HG03159 (cell line): ENCODE measurements at regions not wholly inside any gene's neighbourhood (a gene's known extent, or its start where the extent isn't known, plus 50 kb on each side); places are given as distances from the start of the nearest gene placed in this dataset.
A peak's percentile ranks its signal among the peaks of the same experiment; 100 is the strongest.
"Not testable (repeated sequence)": the region's sequence is repeated elsewhere in the genome, so short reads cannot be mapped to it uniquely, and the experiment has no call there.

ENCODE experiments used
- ATAC-seq: cut with Tn5 transposase; IDR thresholded peaks from one replicate; pipeline ENCODE4 v1.9.1; 2021; ENCODE audit warnings: mild to moderate bottlenecking, moderate library complexity; ENCODE audit not compliant: unreplicated experiment

GRCh38 chr21:15422783-15423182 is 307.0 kb upstream of the USP25 start:
- ATAC-seq: no peak

DNA sequence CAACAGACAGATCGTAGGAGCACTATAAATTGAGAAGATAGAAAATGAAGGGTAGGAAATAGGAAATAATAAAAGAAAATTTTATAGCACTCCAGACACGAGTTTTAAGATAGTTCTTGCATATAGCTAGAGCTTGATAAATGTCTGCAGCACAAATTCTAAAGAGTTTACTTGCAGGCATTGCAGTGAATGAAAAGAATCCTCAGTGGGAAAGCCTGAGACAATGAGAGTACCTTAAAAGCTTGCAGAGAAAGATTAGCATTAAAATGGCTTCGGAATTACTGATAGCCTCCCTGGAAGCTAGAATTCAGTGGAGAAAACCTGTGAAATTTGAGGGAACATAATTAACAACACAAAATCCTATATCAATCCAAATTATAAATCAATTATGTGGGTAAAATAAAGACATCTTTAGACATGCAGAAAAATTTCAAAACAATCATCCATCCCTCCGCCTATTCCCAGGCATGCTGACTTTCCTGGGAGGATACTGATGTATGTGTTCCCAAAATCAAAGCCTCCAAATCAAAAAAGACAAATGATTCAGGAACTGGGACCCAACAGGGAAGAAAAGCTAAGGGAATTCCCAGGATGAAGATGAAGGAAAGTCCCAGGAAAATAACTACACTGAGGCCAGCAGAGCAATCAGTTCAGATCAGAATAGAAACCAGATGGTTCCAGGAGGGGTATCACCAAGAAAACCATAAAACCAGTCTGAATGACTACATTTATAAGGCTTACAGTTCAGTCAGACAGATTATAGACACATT is 305.9 kb upstream of the USP25 start:
- no peak for ATAC-seq

DNA sequence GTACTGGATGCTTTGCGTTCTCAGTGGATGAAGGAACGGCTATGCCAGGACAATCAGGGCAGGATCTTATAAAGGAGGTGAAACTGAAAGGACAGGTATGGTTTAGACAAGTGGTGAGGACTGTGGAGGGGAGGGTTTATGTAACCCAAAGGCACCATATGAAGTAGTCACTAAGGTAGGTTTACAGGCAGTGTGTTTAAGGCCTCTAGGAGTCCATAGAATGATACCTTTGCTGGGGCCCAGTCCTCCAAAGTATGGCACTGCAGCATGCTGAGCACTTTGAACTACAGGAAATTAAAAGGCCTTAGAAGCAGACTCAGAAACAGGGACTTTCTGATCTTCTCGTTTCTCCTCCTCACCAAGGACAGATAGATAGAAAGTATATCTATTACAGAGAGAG is 304.7 kb upstream of the USP25 start:
- no peak for ATAC-seq

- ATAC-seq: no peak
Observed at GRCh38 chr21:15430023-15430422, 299.8 kb upstream of the USP25 start.

DNA sequence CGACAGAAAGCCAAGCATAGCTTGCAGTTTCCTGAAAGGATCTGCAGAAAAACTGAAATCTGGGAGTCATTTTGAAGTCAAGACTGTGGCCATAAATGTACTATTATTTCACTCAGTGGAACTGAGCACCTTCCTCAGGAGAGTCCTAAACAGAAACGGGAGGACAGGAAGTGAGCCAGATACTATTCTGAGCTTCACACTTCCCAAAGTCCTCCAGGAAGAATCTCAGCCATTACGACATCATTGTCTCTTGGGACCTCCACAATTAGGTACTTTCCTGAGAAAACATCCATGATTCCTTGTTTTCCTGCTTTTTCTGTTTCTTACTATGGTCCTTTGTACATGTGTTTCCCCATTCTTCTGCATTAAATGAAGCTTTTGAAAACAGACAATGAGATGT is 299.2 kb upstream of the USP25 start:
- no peak for ATAC-seq

DNA sequence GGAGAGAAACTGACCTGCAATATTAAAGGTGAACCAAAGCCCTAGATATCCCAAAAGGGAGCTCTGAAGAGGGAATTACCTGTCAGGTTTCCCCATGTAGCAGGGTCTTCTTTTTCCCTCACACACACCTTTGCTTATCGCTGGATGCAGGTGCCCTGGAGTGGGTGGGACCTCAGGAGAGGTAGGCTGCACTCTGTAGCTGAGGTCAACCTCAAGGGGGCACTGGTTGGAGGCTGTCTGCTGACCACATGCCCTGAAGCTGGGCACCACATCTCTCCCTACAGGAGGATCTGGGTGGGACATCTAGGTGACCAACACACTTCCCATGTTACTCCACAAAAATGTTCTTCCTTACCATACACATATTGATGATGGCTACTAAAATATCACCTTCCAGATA is 298.7 kb upstream of the USP25 start:
- no peak for ATAC-seq

GRCh38 chr21:15433091-15433490 is 296.7 kb upstream of the USP25 start:
- no peak for ATAC-seq

DNA sequence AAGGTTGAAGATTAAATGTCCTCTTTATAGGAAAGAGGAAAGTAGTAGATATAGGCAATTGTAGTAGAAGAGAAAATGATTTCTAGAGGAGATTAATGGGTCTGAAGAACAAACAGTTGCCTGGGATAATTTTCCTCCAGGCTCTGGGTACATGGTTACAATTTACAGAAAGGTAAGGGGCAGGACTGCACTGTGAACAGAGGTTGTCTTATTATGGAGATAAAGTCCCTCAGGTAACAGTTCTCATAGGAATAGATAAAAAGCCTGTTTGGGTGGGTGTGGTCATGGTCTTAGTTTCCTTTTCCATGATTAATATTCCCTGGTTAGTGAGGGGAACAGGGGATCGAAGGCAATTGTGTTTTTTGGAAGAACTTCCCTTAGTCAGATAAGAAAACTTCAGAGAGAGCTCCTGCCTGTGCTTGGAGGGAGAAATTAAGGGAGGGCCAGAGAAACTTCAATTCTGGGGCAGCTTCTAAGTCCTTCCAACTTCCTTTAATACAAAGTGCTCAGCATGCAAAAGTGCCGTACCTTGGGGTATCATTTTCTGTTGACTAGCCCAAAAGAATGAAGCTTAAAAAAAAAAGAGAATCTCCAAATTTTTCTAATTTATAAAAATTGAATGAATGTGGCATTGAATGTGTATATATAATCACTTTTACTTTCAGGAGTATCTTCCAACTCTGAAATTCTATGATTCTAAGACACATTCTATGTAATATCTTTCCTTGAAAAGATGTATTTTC is 295.4 kb upstream of the USP25 start:
- ATAC-seq: no peak

GRCh38 chr21:15436031-15436430 is 293.8 kb upstream of the USP25 start:
- ATAC-seq: no peak

- ATAC-seq: peak; percentile 74
Observed at GRCh38 chr21:15437883-15438282, 291.9 kb upstream of the USP25 start.

DNA sequence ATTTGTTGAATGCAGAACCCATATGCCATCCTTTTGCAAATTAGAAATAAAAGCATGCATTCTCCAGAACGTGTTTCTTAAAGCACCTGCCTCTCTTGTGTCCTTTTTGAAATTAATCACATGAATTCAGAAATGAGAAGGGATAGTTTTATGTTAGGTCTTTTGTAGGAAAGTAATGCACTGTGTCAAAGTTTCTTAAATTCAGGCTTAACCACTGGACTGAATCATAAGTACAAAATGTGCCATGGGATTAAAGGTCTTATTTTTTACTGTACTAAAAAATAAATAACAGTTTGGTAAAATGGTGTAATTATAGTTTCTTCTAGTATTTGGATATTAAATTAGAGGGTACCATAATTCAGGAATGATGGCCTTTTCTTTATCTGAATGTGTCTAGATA is 290.1 kb upstream of the USP25 start:
- no peak for ATAC-seq

DNA sequence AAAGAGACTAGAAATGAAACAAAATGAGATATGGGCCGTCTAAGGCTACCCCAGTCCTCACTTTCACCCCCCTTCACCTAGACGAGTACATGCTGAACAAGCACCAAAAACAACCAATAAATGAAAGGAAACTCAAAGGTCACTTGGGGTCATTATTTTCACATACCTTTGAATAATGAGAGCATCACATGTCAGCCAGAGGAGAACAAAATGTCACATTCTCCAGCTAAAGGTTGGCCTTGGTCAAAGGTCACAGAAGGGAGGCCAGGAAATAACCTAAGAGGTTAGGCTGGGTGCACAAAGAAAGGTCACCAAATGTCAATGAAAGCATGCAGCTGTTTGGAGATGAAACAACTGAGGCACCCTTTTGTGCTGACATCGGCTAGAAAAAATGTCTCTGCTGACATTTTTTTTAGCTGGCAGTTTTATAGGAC is 288.7 kb upstream of the USP25 start:
- no peak for ATAC-seq

DNA sequence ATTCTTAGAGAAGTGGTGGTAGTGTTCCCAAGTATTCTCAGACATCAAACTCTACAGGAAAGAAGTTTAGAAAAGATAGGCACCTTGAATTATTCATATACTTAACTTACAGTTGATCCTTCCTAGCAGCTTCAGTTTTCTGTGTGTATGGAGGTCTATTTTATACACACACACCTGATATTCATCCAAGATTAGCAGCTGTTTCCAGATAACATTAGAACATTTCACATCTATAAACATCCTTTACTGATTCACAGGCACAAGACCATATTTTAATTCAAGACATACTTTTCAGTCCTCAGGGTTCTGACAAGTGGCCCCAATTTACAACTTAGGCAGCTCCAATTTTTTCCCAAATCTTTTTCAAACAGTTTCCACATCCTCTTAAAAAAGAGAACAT is 287.8 kb upstream of the USP25 start:
- ATAC-seq: no peak

- ATAC-seq: no peak
Observed at GRCh38 chr21:15442743-15443469, 286.9 kb upstream of the USP25 start.

GRCh38 chr21:15443740-15444117 is 286.1 kb upstream of the USP25 start:
- ATAC-seq: no peak

DNA sequence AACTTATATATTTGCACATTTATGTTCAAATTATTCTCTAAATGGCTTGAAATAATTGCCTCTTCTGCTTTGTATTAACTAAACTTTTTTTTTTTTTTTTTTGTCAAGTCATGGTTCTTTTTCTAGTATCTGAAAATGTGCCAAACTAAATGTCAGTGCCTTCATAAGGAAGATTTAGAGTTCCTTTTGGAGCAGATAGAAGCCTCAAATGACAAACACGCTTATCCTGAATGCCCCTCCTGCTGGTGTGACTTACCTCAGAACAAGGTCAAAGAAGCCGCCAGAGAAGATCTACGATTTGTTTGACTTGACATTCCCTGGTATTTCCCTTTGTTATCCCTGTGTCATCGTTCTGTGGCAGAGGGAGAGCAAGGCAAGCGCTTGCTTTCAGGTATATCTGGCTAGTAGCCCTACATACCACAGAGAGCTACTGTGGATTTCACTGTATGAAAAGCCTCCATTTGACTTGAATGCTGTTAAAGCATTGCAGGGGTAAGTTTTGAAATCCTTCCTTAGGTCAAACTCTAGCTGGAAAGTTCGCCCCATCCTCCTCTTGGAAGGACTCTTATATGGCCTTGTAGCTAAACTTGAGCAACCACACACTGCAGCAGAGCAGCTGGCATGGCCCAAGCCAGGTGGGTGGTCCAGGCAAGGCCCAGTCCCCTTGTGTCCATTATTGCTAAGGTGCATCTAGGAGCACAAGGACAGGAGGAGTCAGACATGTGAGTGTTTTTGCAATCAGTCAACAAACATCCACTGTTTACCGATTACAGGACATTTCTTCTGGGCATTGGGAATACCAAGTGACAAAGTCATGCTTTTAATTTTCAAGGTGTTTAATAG is 285.4 kb upstream of the USP25 start:
- ATAC-seq: no peak

- peak; percentile 86 for ATAC-seq
Observed at GRCh38 chr21:15445327-15445726, 284.5 kb upstream of the USP25 start.

GRCh38 chr21:15446223-15446622 is 283.6 kb upstream of the USP25 start:
- ATAC-seq: no peak

DNA sequence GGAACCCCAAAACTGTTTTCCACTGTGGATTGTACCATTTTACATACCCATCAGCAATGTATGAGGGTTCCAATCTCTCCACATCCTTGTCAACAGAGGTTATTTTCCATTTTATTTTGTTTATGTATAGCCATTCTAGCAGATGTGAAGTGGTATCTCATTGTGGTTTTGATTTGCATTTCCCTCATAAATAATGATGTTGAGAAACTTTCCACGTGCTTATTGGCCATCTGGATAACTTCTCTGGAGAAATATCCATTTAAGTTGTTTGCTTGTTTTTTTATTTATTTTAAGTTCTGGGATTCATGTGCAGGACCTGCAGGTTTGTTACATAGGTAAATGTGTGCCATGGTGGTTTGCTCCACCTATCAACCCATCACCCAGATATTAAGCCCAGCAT is 280.2 kb upstream of the USP25 start:
- no peak for ATAC-seq

DNA sequence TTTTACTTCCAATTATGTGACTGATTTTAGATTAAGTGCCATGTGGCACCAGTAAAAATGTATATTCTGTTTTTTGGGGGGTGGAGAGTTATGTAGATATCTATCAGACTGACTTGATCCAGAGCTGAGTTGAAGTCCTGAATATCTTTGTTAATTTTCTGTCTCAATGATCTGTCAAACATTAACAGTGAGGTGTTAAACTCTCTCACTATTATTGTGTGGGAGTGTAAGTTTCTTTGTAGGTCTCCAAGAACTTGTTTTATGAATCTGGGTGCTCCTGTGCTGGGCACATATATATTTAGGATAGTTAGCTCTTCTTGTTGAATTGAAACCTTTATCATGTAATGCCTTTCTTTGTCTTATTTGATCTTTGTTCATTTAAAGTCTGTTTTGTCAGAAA is 276.5 kb upstream of the USP25 start:
- ATAC-seq: no peak

GRCh38 chr21:15453785-15454184 is 276.0 kb upstream of the USP25 start:
- ATAC-seq: not testable (repeated sequence)
